Bone marrow (tissue), 2 donors: ENCODE measurements at regions not wholly inside any gene's neighbourhood (a gene's known extent, or its start where the extent isn't known, plus 50 kb on each side); places are given as distances from the start of the nearest gene placed in this dataset.

ENCODE experiments used
- DNase-seq, 2 donors: peaks; one replicate each; lab custom pipeline; 2025; lab: John Stamatoyannopoulos, UW

DNA sequence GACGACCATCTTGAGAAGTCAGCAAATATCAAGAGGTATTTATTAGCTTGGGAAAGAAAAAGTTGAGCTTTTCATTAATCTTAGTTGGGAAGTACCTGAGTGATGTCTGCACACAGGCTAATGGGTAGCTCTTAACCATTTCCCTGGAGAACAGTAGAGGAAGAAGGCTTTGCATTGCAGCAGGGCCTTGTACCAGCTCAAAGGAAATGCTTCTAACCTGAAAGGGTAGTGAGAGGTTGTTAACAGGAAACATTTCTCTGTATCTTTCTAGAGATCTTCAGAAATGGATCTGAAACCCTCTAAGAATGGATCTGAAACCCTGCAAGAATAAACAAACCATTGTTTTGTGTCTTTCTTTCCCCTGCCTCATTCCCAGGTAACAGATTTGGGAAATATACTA lies 393.3 kb downstream of the PLK2 start:
- no peak for DNase-seq

DNA sequence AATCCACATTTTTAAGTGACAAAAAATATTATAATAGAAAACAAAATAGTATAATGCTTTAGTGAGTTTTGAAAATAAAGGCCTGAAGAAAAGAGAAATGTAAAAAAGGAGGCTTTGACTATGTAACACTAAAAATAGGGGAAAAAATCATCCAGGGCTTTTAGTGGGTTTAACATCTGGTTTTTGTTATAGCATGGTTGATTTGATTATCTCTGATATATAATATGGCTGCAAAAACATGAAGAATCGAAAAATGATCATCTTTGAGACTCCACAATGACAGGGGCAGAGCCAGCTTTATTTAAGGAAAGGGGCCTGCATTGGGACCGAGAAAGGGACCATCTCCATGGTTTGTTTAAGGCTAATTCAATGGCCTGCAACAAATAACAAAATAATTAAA lies 393.8 kb downstream of the PLK2 start:
- no peak for DNase-seq

DNA sequence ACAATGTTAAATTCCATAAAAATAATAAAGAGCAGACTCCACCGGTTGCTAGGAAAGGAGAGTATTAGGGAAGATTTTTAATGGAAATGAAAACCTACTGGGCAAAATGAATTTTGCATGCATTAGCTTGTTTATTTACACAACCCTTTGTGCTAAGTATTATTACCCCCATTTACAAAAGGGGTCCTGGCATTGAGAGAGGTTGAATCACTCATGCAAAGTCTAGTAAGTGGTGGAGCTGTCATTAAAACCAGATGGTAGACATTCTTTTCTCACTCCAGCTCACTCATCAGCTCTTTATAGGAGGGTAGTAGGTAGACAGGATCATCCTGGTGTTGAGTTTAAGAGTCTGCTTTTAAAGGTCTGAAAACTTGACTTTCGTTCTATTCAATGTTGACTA lies 395.1 kb downstream of the PLK2 start:
- DNase-seq = no peak

DNA sequence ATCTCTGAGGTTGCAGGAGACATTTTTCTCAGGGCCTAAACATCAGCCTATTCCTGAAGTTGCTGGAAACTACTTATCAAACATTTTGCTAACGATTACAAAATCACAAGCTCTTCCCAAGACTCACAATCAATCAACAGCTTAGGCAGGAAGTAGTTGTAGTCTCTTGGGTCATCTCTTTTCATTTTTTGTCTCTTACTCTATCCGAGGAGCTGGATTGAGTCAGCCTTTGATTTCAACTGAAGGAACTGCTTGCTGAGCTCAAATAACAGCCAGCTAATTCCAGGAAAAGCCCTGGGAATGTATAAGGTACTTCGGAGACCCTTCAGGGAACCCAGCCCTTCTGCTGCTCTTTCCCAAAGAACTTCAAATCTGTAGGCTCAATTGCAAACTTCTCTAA lies 398.9 kb downstream of the PLK2 start:
- DNase-seq = no peak

- no peak for DNase-seq
Observed at GRCh38 chr5:58057324-58057723, 402.6 kb downstream of the PLK2 start.

DNA sequence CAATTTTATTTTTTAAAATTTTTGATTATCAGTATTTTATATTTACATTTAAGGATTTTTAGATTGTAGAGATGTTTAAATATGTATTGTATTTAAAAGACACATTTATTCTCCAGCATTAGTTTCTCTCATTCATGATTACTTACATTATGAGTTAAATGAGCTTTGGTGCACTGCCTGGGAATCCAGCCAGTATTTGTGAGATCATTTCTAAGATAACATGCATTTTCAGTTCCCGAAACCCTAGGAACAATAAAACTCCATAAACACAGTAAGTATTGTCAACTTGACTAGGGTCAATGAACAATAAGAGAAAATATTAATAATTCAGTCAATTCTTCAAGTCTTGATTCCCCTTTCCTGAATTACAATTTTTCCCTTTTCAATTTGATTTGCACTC lies 403.3 kb downstream of the PLK2 start:
- no peak for DNase-seq

- DNase-seq = no peak
Observed at GRCh38 chr5:58054018-58054417, 405.9 kb downstream of the PLK2 start.

DNA sequence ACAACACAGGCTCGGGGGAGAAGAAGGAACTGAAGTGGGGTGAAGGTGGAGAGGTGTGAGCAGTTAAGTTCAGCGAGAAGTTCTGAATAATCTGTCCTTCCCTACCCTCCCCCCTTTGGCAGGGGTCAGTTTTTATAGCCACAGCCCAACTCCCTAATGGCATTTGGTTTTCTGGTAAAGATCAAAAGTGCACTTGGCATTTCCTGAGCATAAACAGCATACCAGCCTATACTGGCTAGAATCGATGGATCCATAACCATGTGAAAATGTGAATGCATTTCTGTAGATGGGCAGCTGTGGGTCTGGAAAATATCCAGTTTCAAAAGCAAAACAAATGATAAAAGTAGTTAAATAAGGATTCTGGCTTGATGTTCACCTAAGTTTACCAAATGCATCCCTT lies 410.9 kb downstream of the PLK2 start:
- DNase-seq = no peak

DNA sequence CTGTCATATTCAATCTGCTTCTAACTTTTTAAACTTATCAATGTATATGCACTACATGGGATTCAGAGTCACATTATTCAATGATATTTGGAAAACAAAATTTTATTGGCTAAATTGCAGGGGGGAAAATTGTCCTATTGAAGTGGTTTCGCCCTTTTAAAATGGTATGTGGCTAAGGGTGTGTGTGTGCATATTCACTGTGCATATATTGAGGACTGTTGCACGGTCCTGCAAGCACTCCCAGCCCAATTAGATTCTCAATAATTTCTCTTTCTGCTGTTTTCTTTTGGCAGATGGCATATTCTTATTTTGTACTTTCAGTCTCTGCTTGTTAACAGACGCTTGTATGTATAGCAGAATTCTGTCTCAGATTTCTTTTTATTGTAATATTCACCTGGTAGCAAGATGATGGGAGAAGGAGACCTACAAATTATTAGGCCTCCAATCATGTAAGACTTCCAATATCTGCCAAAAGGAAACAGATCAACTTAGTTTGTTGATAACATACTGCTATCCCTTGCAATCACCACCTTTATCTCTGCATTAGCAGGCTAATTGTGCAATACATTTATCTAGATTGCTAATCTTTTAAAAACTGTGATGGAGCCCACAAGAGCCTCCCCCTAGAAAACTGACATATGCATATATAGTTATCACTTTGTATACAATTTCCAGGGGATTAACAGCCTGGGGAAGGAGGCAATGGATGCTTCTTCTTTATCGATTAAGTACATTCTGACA lies 411.5 kb downstream of the PLK2 start:
- DNase-seq = no peak

GRCh38 chr5:58046371-58046770 lies 413.5 kb downstream of the PLK2 start:
- no peak for DNase-seq

DNA sequence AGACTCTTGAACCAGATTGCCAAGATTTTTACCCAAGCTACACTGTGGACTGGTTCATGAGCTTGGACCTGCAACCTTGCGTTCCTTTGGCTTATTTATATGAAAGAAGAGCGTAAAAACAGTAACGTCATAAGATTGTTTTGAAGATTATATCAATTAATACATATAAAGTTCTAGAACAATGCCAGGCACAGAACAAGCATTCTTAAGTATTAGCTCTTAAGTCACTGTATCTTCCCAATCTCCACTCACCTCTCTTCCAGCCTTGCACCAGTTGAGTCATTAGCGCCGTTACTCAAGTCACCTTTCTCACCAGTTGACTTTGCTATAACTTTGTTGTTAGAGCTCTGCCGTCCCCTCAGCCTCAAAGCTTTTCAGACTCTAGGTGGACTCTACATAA lies 415.7 kb downstream of the PLK2 start:
- DNase-seq = no peak

DNA sequence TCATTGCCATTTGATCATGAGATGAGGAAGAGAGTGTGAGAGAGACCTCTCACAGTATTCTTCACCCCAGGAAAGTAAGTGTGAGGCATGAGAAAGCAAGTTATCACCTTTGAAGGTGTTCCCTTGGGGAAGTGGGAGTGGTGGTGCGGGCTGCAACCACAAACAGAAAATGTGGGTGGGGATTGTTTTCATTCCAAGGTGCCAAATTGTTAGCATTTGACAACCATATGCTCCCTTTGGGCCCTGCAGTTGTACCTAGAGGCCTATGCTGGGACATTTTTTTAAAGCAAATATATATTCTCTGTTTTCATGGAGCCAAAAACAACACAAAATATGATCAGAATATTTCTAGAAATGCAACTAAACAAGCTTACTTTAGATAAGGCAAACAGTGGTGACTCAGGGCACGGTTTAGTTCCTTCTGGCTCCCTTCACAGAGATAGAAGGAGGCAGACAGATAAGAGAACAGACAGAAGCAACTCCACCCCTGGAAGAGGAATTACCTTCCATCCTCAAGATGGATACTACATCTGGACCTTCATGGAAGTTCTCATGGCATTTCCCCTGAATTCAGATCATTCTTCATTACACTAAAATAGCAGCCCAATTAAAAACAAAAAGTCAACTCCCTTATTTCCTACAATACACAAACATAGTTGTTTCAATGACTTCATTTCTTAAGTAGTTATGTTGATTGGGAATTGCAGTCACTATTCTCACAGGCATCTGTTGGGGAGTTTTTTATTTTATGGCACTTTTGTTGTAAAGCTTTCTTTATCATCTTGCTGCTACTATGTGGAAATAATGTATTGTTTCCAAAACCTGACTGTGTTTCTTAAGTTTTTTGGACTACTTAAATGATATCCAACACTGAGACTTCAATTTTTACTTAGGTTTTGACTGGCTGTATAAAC lies 416.6 kb downstream of the PLK2 start:
- no peak for DNase-seq

- DNase-seq = no peak
Observed at GRCh38 chr5:58041884-58042283, 418.0 kb downstream of the PLK2 start.

GRCh38 chr5:58040846-58041245 lies 419.0 kb downstream of the PLK2 start:
- no peak for DNase-seq

- no peak for DNase-seq
Observed at GRCh38 chr5:58040044-58040443, 419.8 kb downstream of the PLK2 start.

DNA sequence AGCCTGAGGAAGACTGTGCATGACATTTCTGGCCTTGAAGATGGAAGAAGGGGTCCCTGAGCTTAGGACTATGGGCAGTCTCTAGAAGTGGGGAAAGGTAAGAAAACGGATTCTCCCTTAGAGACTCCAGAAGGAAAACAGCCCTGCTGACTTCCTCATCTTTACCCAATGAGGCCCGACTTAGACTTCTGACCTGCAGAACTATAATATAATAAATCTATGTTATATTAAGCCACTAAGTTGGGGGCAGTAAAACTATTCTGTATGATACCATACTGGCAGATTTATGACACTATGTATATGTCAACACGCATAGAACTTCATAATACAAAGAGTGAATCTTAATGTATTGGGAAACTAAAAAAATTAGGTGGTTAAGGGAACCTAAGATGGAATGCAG lies 422.0 kb downstream of the PLK2 start:
- DNase-seq = no peak

GRCh38 chr5:58025809-58026208 lies 434.1 kb downstream of the PLK2 start:
- DNase-seq = no peak

GRCh38 chr5:58024151-58024550 lies 435.7 kb downstream of the PLK2 start:
- no peak for DNase-seq

- no peak for DNase-seq
Observed at GRCh38 chr5:58022055-58022454, 437.8 kb downstream of the PLK2 start.

DNA sequence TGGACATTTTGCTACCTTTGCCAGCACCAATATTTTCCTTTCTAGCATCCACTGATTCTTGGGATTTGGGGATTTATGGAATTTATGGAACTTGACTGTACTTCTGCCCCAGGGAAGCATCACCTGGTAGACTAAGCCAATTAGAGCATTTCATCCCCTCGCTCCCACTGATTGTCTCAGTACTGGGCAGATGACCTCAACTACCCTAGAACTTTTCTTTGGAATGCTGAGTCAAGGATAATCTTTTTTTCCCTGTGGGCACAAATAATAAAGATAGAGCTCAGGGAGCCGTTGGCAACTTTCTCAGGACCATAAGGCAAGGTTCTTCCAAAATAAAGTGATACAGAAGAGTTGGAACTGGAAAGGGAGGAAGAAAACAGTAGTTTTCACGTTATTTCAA lies 438.4 kb downstream of the PLK2 start:
- DNase-seq = no peak

DNA sequence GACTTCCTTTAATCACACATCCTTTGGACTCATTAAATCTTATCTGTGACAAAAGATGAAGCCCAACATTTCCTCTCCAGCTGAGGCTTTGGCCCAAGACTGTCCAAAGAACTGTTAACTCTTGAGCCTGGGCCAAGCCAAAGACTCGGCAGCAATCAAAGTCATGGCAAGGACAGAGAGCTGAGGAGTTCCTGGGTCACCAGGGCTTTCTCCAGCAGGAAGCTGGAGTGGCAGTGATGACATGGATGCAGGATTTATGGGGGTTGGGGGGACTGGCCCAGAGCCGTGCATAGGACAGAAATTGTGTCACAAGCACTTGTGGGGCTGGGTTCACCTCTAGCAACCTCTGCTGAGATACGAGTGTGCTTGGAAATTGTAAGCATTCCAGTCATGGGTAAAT lies 440.3 kb downstream of the PLK2 start:
- DNase-seq = no peak

DNA sequence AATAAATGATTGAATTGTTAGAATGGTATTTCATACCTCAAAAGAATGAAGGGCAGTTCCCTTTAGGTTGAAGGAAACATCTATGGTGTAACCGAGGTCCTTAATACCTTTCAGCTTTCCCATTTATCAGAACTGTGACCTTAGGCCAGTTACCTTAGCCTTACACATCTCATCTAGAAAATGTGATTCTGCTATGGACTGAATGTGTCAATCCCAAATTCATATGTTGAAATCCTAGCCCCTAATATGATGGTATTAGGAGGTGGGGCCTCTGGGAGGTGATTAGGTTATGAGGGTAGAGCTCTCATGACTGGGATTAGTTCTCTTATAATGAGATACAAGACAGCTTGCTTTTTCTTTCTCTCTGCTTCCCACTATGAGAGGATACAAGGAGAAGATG lies 441.9 kb downstream of the PLK2 start:
- no peak for DNase-seq

- DNase-seq = no peak
Observed at GRCh38 chr5:58016877-58017276, 443.0 kb downstream of the PLK2 start.
